CD4-positive, alpha-beta memory T cell (primary cell): ENCODE measurements at regions not wholly inside any gene's neighbourhood (a gene's known extent, or its start where the extent isn't known, plus 50 kb on each side); places are given as distances from the start of the nearest gene placed in this dataset.

Experiments
- CTCF ChIA-PET: fragments of 350-600 bp; sonication (Branson Sonifier 250); formaldehyde crosslinking; loops from one replicate; lab custom pipeline; 2021; ENCODE audit warnings: inconsistent platforms; ENCODE audit not compliant: partially characterized antibody; lab: Charles Lee
- POLR2A ChIA-PET: fragments of 350-600 bp; sonication (Branson Sonifier 250); formaldehyde crosslinking; loops from one replicate; lab custom pipeline; 2021; ENCODE audit not compliant: partially characterized antibody; lab: Charles Lee
- DNase-seq, 5 donors: peaks; one replicate each; pipeline versions ENCODE4 v3.0.0 to v3.0.0-alpha.2; 2020 to 2022; ENCODE audit warnings: mixed read lengths in 1 of 5
- H3K27ac ChIP-seq: one replicate; pipeline ENCODE4 v1.7.0; 2013; ENCODE audit warnings: low read depth, low read length
- H3K27me3 ChIP-seq: 2 replicates; pipeline ENCODE4 v1.7.0; 2013; ENCODE audit warnings: mild to moderate bottlenecking, low read length, moderate library complexity; ENCODE audit not compliant: insufficient read depth
- H3K36me3 ChIP-seq: 2 replicates; pipeline ENCODE4 v1.7.0; 2013; ENCODE audit warnings: mild to moderate bottlenecking, low read length, moderate library complexity; ENCODE audit not compliant: insufficient read depth
- H3K4me1 ChIP-seq: 2 replicates; pipeline ENCODE4 v1.7.0; 2013; ENCODE audit warnings: mild to moderate bottlenecking, low read length, moderate library complexity; ENCODE audit not compliant: insufficient read depth
- H3K4me3 ChIP-seq, 2 donors: one replicate each; pipeline ENCODE4 v1.7.0; 2013; ENCODE audit warnings: low read length in 2 of 2, mild to moderate bottlenecking in 1 of 2
- H3K9me3 ChIP-seq, 2 donors: one replicate each; pipeline ENCODE4 v1.7.0; 2013; ENCODE audit warnings: low read length in 2 of 2, control low read depth in 1 of 2; ENCODE audit not compliant: control insufficient read depth in 1 of 2
- H3K27ac Mint-ChIP-seq, 7 donors: one replicate each; pipeline ENCODE4 v1.8.0; 2020 to 2021; ENCODE audit warnings: mixed read lengths in 7 of 7, mild to moderate bottlenecking in 6 of 7, inconsistent platforms in 3 of 7, moderate library complexity in 3 of 7
- H3K27me3 Mint-ChIP-seq, 2 donors: one replicate each; pipeline ENCODE4 v1.8.0; 2020 to 2021; ENCODE audit warnings: mixed read lengths in 2 of 2
- H3K36me3 Mint-ChIP-seq, 2 donors: one replicate each; pipeline ENCODE4 v1.8.0; 2020 to 2021; ENCODE audit warnings: mixed read lengths in 2 of 2, inconsistent platforms in 1 of 2, mild to moderate bottlenecking in 1 of 2
- H3K4me1 Mint-ChIP-seq, 4 donors: one replicate each; pipeline ENCODE4 v1.8.0; 2020 to 2021; ENCODE audit warnings: mixed read lengths in 4 of 4, mild to moderate bottlenecking in 1 of 4
- H3K4me3 Mint-ChIP-seq, 8 donors: one replicate each; pipeline ENCODE4 v1.8.0; 2020 to 2021; ENCODE audit warnings: mixed read lengths in 8 of 8, mild to moderate bottlenecking in 7 of 8, moderate library complexity in 6 of 8, inconsistent platforms in 3 of 8
- H3K9me3 Mint-ChIP-seq, 8 donors: one replicate each; pipeline ENCODE4 v1.8.0; 2020 to 2021; ENCODE audit warnings: mixed read lengths in 8 of 8, mild to moderate bottlenecking in 5 of 8, inconsistent platforms in 3 of 8, moderate library complexity in 1 of 8
- intact Hi-C: fragments of 100-400 bp; cut with micrococcal nuclease; formaldehyde crosslinking; loops from one replicate; pipeline ENCODE4 v1.15.1; 2023

GRCh38 chr16:85440744-85441143 lies 172.4 kb upstream of the GSE1 start:
- no peaks in the 10 kb centered on the region for H3K9me3 Mint-ChIP-seq
- no peaks in the 10 kb centered on the region for H3K36me3 ChIP-seq
- no peak overlapping the region for H3K27ac Mint-ChIP-seq
- H3K27me3 ChIP-seq = no peaks in the 10 kb centered on the region
- no peaks in the 10 kb centered on the region for H3K36me3 Mint-ChIP-seq
- H3K4me3 ChIP-seq = no peak overlapping the region
- DNase-seq = no peak
- H3K27ac ChIP-seq = no peak overlapping the region
- H3K27me3 Mint-ChIP-seq = no peaks in the 10 kb centered on the region
- no peaks in the 10 kb centered on the region for H3K4me1 ChIP-seq
- intact Hi-C loops = no loop called here
- no peaks in the 10 kb centered on the region for H3K4me1 Mint-ChIP-seq
- no peak overlapping the region for H3K4me3 Mint-ChIP-seq
- no peaks in the 10 kb centered on the region for H3K9me3 ChIP-seq
- ChIA-PET CTCF (interaction anchor here (0.7 to 1.6 kb wide), 2 partner anchors 170 to 175 kb away, joined by 3 to 4 read pairs; no protein-coding TSS in a partner anchor), POLR2A (interaction anchor here (0.7 kb wide), 1 partner anchor 9 kb away, joined by 3 read pairs; no protein-coding TSS in a partner anchor)

GRCh38 chr16:85441189-85441889 lies 171.8 kb upstream of the GSE1 start:
- ChIA-PET CTCF (interaction anchor here (1.0 to 1.6 kb wide), 2 partner anchors 20 to 174 kb away, joined by 3 to 4 read pairs; no protein-coding TSS in a partner anchor), POLR2A (interaction anchor here (0.7 kb wide), 1 partner anchor 8 kb away, joined by 3 read pairs; no protein-coding TSS in a partner anchor)
- Histone ChIP-seq H3K36me3 (no peaks in the 10 kb centered on the region), H3K4me1 (no peaks in the 10 kb centered on the region), H3K27me3 (no peaks in the 10 kb centered on the region), H3K27ac (no peak overlapping the region), H3K4me3 (no peak overlapping the region), H3K9me3 (no peaks in the 10 kb centered on the region)
- peak overlapping the region in 1 of 7 donors; percentile 4 for H3K27ac Mint-ChIP-seq
- intact Hi-C loops = no loop called here
- no peak for DNase-seq
- H3K36me3 Mint-ChIP-seq = no peaks in the 10 kb centered on the region
- H3K4me1 Mint-ChIP-seq = no peaks in the 10 kb centered on the region
- no peaks in the 10 kb centered on the region for H3K9me3 Mint-ChIP-seq
- no peak overlapping the region for H3K4me3 Mint-ChIP-seq
- no peaks in the 10 kb centered on the region for H3K27me3 Mint-ChIP-seq

- H3K36me3 ChIP-seq = no peaks in the 10 kb centered on the region
- H3K36me3 Mint-ChIP-seq = no peaks in the 10 kb centered on the region
- no peaks in the 10 kb centered on the region for H3K4me1 ChIP-seq
- no peaks in the 10 kb centered on the region for H3K27me3 ChIP-seq
- no peaks in the 10 kb centered on the region for H3K9me3 ChIP-seq
- H3K27ac ChIP-seq = no peak overlapping the region
- H3K4me1 Mint-ChIP-seq = peaks cover 0 to under 1% (median 0%) of the 10 kb centered on the region in 4 donors
- ChIA-PET CTCF (interaction anchor here (1.0 to 1.6 kb wide), 3 partner anchors 21 to 174 kb away, joined by 3 to 4 read pairs (median 3); no protein-coding TSS in a partner anchor), POLR2A (no interaction called here)
- no peak overlapping the region for H3K4me3 Mint-ChIP-seq
- peak overlapping the region in 1 of 7 donors; percentile 4 for H3K27ac Mint-ChIP-seq
- no peak overlapping the region for H3K4me3 ChIP-seq
- DNase-seq = no peak
- H3K27me3 Mint-ChIP-seq = no peaks in the 10 kb centered on the region
- peaks cover 0 to 1% (median 0%) of the 10 kb centered on the region in 8 donors for H3K9me3 Mint-ChIP-seq
- intact Hi-C loops = no loop called here
These were observed 171.0 kb upstream of the GSE1 start for GRCh38 chr16:85441890-85442670.

- H3K4me3 Mint-ChIP-seq = no peak overlapping the region
- ChIA-PET CTCF (interaction anchor here (0.7 to 1.2 kb wide), 2 partner anchors 14 to 168 kb away, joined by 3 read pairs; no protein-coding TSS in a partner anchor), POLR2A (no interaction called here)
- Histone ChIP-seq H3K27me3 (no peaks in the 10 kb centered on the region), H3K36me3 (no peaks in the 10 kb centered on the region), H3K4me3 (no peak overlapping the region), H3K9me3 (no peaks in the 10 kb centered on the region), H3K27ac (no peak overlapping the region), H3K4me1 (peaks cover 4% of the 10 kb centered on the region)
- H3K27ac Mint-ChIP-seq = no peak overlapping the region
- DNase-seq = no peak
- H3K27me3 Mint-ChIP-seq = no peaks in the 10 kb centered on the region
- H3K36me3 Mint-ChIP-seq = no peaks in the 10 kb centered on the region
- H3K4me1 Mint-ChIP-seq = peaks cover 2 to 11% (median 5%) of the 10 kb centered on the region in 4 donors
- H3K9me3 Mint-ChIP-seq = peaks cover 0 to 1% (median 0%) of the 10 kb centered on the region in 8 donors
- intact Hi-C loops = no loop called here
These were observed 170.0 kb upstream of the GSE1 start for GRCh38 chr16:85443116-85443515.

- Histone ChIP-seq H3K36me3 (no peaks in the 10 kb centered on the region), H3K9me3 (no peaks in the 10 kb centered on the region), H3K27me3 (no peaks in the 10 kb centered on the region), H3K4me1 (peaks cover 8% of the 10 kb centered on the region), H3K4me3 (no peak overlapping the region), H3K27ac (no peak overlapping the region)
- no peak overlapping the region for H3K27ac Mint-ChIP-seq
- ChIA-PET POLR2A (no interaction called here), CTCF (interaction anchor here (0.7 to 1.2 kb wide), 3 partner anchors 14 to 23 kb away, joined by 3 to 4 read pairs (median 3); no protein-coding TSS in a partner anchor)
- intact Hi-C loops = no loop called here
- H3K27me3 Mint-ChIP-seq = no peaks in the 10 kb centered on the region
- no peak overlapping the region for H3K4me3 Mint-ChIP-seq
- no peak for DNase-seq
- peaks cover 0 to 1% (median 0%) of the 10 kb centered on the region in 8 donors for H3K9me3 Mint-ChIP-seq
- H3K36me3 Mint-ChIP-seq = no peaks in the 10 kb centered on the region
- H3K4me1 Mint-ChIP-seq = peaks cover 4 to 15% (median 9%) of the 10 kb centered on the region in 4 donors
These were observed 169.6 kb upstream of the GSE1 start for GRCh38 chr16:85443531-85443930.

- Histone ChIP-seq H3K9me3 (no peaks in the 10 kb centered on the region), H3K36me3 (no peaks in the 10 kb centered on the region), H3K4me3 (no peak overlapping the region), H3K4me1 (peaks cover 23% of the 10 kb centered on the region), H3K27ac (no peak overlapping the region), H3K27me3 (no peaks in the 10 kb centered on the region)
- Mint-ChIP-seq H3K27ac (peak overlapping the region in 1 of 7 donors; percentile 41), H3K4me3 (no peak overlapping the region), H3K36me3 (no peaks in the 10 kb centered on the region), H3K9me3 (peaks cover 0 to 1% (median 0%) of the 10 kb centered on the region in 8 donors), H3K4me1 (peaks cover 11 to 31% (median 16%) of the 10 kb centered on the region in 4 donors), H3K27me3 (no peaks in the 10 kb centered on the region)
- no peak for DNase-seq
- intact Hi-C loops = no loop called here
- POLR2A ChIA-PET = no interaction called here
- CTCF ChIA-PET = no interaction called here
These were observed 167.9 kb upstream of the GSE1 start for GRCh38 chr16:85445064-85445778.
